ENCODE measurements at regions not wholly inside any gene's neighbourhood (a gene's known extent, or its start where the extent isn't known, plus 50 kb on each side); places are given as distances from the start of the nearest gene placed in this dataset.

DNA sequence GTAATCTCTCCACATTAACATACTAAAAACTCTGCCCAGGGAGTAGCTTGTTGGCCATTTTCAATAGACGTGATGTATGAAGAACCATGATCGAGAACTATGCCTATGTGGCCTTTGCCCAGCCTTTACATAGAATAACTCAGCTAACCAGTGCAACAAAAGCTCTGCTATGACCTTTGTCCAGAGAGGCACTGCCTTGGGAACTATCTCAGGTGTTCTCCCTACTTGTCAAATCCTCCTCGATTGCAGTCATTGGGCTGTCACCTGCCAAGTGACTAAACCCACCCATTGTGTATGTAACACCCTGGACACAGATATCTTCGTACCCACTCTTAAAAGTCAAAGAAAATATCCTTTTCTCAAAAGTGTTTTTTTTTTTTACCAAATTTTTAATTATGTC, 610.3 kb upstream of the GALNTL6 start:
- peak; percentile 5 for DNase-seq (ENCODE audit: insufficient read length, low spot score, missing footprints)
- H3K79me2 ChIP-seq (ENCODE audit: insufficient read depth, low read length) = no peaks in the 10 kb centered on the region
- H3K36me3 ChIP-seq (ENCODE audit: insufficient read depth, low read length) = no peaks in the 10 kb centered on the region
- no peak overlapping the region for H2AFZ ChIP-seq (ENCODE audit: low read length)
- TF ChIP-seq, protein P1, sequence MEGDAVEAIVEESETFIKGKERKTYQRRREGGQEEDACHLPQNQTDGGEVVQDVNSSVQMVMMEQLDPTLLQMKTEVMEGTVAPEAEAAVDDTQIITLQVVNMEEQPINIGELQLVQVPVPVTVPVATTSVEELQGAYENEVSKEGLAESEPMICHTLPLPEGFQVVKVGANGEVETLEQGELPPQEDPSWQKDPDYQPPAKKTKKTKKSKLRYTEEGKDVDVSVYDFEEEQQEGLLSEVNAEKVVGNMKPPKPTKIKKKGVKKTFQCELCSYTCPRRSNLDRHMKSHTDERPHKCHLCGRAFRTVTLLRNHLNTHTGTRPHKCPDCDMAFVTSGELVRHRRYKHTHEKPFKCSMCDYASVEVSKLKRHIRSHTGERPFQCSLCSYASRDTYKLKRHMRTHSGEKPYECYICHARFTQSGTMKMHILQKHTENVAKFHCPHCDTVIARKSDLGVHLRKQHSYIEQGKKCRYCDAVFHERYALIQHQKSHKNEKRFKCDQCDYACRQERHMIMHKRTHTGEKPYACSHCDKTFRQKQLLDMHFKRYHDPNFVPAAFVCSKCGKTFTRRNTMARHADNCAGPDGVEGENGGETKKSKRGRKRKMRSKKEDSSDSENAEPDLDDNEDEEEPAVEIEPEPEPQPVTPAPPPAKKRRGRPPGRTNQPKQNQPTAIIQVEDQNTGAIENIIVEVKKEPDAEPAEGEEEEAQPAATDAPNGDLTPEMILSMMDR (IDR thresholded peaks at IDR 0.05; ENCODE audit: extremely low read depth, low read depth, low read length) = no peak
- no peak overlapping the region for H3K4me3 ChIP-seq (ENCODE audit: insufficient read depth, low read length)
- H3K4me2 ChIP-seq (ENCODE audit: insufficient read depth, low read length) = no peak overlapping the region
- H3K9me3 ChIP-seq (ENCODE audit: low read depth, low read length) = no peaks in the 10 kb centered on the region
- no peak overlapping the region for H3K27ac ChIP-seq (ENCODE audit: low read depth, low read length)
- H3K4me1 ChIP-seq (ENCODE audit: insufficient read depth, low read length) = no peaks in the 10 kb centered on the region
- no peaks in the 10 kb centered on the region for H4K20me1 ChIP-seq (ENCODE audit: insufficient read depth, low read length)
- H3K27me3 ChIP-seq (ENCODE audit: insufficient read depth, low read length) = no peaks in the 10 kb centered on the region

DNA sequence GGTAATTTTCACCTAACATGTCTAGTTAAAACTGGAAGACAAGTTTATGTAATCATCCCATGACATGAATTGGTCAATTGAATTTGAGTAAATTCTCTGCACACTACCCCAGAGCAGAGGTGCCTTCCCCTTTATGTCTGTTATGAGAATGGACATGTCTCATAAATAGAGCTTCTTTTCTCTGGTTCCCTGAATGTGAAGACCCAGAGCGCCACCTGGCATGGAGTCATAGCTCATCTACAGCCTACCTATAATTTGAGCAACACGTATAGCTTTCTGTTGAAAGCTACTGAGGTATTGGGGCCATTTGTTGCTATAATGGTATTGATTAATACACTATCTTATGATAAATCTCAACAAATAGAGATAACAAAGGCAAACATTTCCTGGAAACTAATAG, 626.5 kb upstream of the GALNTL6 start:
- Histone ChIP-seq H3K4me3 (ENCODE audit: insufficient read depth, low read length) (no peak overlapping the region), H3K4me1 (ENCODE audit: insufficient read depth, low read length) (no peaks in the 10 kb centered on the region), H4K20me1 (ENCODE audit: insufficient read depth, low read length) (no peaks in the 10 kb centered on the region), H3K9me3 (ENCODE audit: low read depth, low read length) (no peaks in the 10 kb centered on the region), H3K27ac (ENCODE audit: low read depth, low read length) (no peak overlapping the region), H2AFZ (ENCODE audit: low read length) (no peak overlapping the region), H3K4me2 (ENCODE audit: insufficient read depth, low read length) (no peak overlapping the region), H3K79me2 (ENCODE audit: insufficient read depth, low read length) (no peaks in the 10 kb centered on the region), H3K27me3 (ENCODE audit: insufficient read depth, low read length) (no peaks in the 10 kb centered on the region), H3K36me3 (ENCODE audit: insufficient read depth, low read length) (no peaks in the 10 kb centered on the region)
- DNase-seq (ENCODE audit: insufficient read length, low spot score, missing footprints) = no peak
- TF ChIP-seq, protein P1 (IDR thresholded peaks at IDR 0.05; ENCODE audit: extremely low read depth, low read depth, low read length) = no peak

DNA sequence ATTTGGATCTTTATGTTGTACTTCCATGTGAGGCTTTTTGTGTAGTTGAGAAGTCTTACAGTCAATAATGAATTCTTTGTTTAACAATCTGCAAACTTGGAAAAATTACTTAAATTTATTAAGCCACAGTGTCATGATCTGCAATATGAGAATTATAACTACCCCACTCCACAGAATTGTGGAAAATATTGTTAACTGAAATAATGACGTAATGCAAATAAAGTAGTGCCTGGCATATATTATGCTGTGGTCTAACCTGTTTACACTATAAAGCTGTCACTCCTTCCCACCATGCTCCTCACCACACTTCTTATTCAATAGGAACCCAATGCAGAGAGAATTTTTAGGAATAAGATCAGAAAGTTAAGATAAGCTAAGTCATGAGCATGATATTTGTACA, 632.1 kb upstream of the GALNTL6 start:
- no peaks in the 10 kb centered on the region for H3K79me2 ChIP-seq (ENCODE audit: insufficient read depth, low read length)
- H3K4me3 ChIP-seq (ENCODE audit: insufficient read depth, low read length) = no peak overlapping the region
- H3K36me3 ChIP-seq (ENCODE audit: insufficient read depth, low read length) = no peaks in the 10 kb centered on the region
- no peaks in the 10 kb centered on the region for H3K4me1 ChIP-seq (ENCODE audit: insufficient read depth, low read length)
- no peak overlapping the region for H3K4me2 ChIP-seq (ENCODE audit: insufficient read depth, low read length)
- no peak for DNase-seq (ENCODE audit: insufficient read length, low spot score, missing footprints)
- H3K27ac ChIP-seq (ENCODE audit: low read depth, low read length) = no peak overlapping the region
- no peaks in the 10 kb centered on the region for H3K27me3 ChIP-seq (ENCODE audit: insufficient read depth, low read length)
- H2AFZ ChIP-seq (ENCODE audit: low read length) = no peak overlapping the region
- no peaks in the 10 kb centered on the region for H4K20me1 ChIP-seq (ENCODE audit: insufficient read depth, low read length)
- no peaks in the 10 kb centered on the region for H3K9me3 ChIP-seq (ENCODE audit: low read depth, low read length)
- TF ChIP-seq, protein P1 (IDR thresholded peaks at IDR 0.05; ENCODE audit: extremely low read depth, low read depth, low read length) = no peak

DNA sequence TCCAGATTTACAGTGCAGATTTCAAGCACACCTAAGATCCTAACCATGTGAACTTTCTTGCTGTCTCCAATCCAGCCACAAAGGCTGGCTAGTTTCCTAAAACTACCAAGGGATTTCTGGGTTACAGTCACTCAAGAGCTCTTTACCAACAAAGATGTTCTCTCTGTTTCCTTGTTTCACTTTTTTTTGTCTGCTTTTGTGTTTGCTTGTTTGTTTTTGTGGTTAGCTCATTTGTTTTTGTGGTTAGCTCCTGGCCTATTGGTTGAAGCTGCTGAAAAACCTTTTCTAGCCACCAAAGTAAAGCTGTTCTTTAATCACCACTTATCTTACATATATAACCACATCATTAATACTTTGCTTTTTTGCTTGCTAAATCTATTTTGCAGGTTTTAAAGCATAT, 642.5 kb upstream of the GALNTL6 start:
- DNase-seq (ENCODE audit: insufficient read length, low spot score, missing footprints) = no peak
- Histone ChIP-seq H3K27ac (ENCODE audit: low read depth, low read length) (no peak overlapping the region), H3K27me3 (ENCODE audit: insufficient read depth, low read length) (no peaks in the 10 kb centered on the region), H3K36me3 (ENCODE audit: insufficient read depth, low read length) (no peaks in the 10 kb centered on the region), H3K79me2 (ENCODE audit: insufficient read depth, low read length) (no peaks in the 10 kb centered on the region), H3K9me3 (ENCODE audit: low read depth, low read length) (peaks cover 7% of the 10 kb centered on the region), H2AFZ (ENCODE audit: low read length) (no peak overlapping the region), H3K4me1 (ENCODE audit: insufficient read depth, low read length) (no peaks in the 10 kb centered on the region), H4K20me1 (ENCODE audit: insufficient read depth, low read length) (no peaks in the 10 kb centered on the region), H3K4me2 (ENCODE audit: insufficient read depth, low read length) (no peak overlapping the region), H3K4me3 (ENCODE audit: insufficient read depth, low read length) (no peak overlapping the region)
- TF ChIP-seq, protein P1 (IDR thresholded peaks at IDR 0.05; ENCODE audit: extremely low read depth, low read depth, low read length) = no peak

Data from osteoblast (primary cell).